ENCODE measurements at regions not wholly inside any gene's neighbourhood (a gene's known extent, or its start where the extent isn't known, plus 50 kb on each side); places are given as distances from the start of the nearest gene placed in this dataset.

- Histone ChIP-seq H3K79me2 (ENCODE audit: insufficient read depth) (no peaks in the 10 kb centered on the region), H2AFZ (ENCODE audit: low read depth) (no peak overlapping the region), H3K36me3 (replicated peaks in 1 of 2; ENCODE audit: control insufficient read depth in 1 of 2, insufficient read depth in 2 of 2, low read length in 1 of 2) (no peaks in the 10 kb centered on the region), H3K9me3 (no peaks in the 10 kb centered on the region), H3K27ac (ENCODE audit: low read depth in 2 of 2, low read length in 1 of 2) (no peak overlapping the region), H3K4me3 (ENCODE audit: low read depth in 2 of 2, low read length in 1 of 2) (no peak overlapping the region), H3K9me2 (no peaks in the 10 kb centered on the region), H3K27me3 (ENCODE audit: insufficient read depth) (no peaks in the 10 kb centered on the region), H3K9ac (no peak overlapping the region), H3K4me2 (no peak overlapping the region), H3F3A (replicated peaks; ENCODE audit: insufficient read depth) (no peaks in the 10 kb centered on the region), H3K4me1 (ENCODE audit: control insufficient read depth in 1 of 2, insufficient read depth in 2 of 2, low read depth in 1 of 2, low read length in 1 of 2) (no peaks in the 10 kb centered on the region; a peak in 1 of 4 replicates), H4K20me1 (ENCODE audit: insufficient read depth) (no peaks in the 10 kb centered on the region)
- TF ChIP-seq NRF1 (IDR thresholded peaks at IDR 0.05; ENCODE audit: low read depth, low read length) (no peak), PBX3 (IDR thresholded peaks at IDR 0.05) (no peak), YY1 (IDR thresholded peaks at IDR 0.05; ENCODE audit: low read depth) (no peak), JUND (IDR thresholded peaks at IDR 0.05) (no peak), GABPA (IDR thresholded peaks at IDR 0.05; ENCODE audit: low read depth) (no peak), FOXJ3 (CRISPR knock-in tag; IDR thresholded peaks at IDR 0.05) (no peak), USF1 (IDR thresholded peaks at IDR 0.05; ENCODE audit: borderline replicate concordance, low read depth) (no peak), CHD2 (IDR thresholded peaks at IDR 0.05; ENCODE audit: low read length, partially characterized antibody) (no peak), ELF1 (IDR thresholded peaks at IDR 0.05) (no peak)
- CTCF ChIA-PET: interaction anchor here (1.3 kb wide), 1 partner anchor 26 kb away, joined by 3 read pairs; no protein-coding TSS in a partner anchor
- 82% methylated on average over 1 of the region's 1 CpG for WGBS (ENCODE audit: low lambda C conversion rate)
- no peak for DNase-seq
- POLR2A ChIA-PET: no interaction called here
Observed at GRCh38 chr3:72034986-72035385, 250.0 kb upstream of the PROK2 start.

GRCh38 chr3:72033666-72034428 lies 248.9 kb upstream of the PROK2 start:
- TF ChIP-seq RFX5 (IDR thresholded peaks at IDR 0.05; ENCODE audit: low read length) (no peak), SMC3 (IDR thresholded peaks at IDR 0.05; ENCODE audit: low read depth, low read length) (no peak), USF2 (IDR thresholded peaks at IDR 0.05; ENCODE audit: borderline replicate concordance, low read depth, low read length) (no peak), USF1 (IDR thresholded peaks at IDR 0.05; ENCODE audit: borderline replicate concordance, low read depth) (no peak), SIN3A (IDR thresholded peaks at IDR 0.05; ENCODE audit: borderline replicate concordance, low read depth, low read length) (no peak), FOSL2 (IDR thresholded peaks at IDR 0.05; ENCODE audit: borderline replicate concordance, low read depth) (no peak), NRF1 (IDR thresholded peaks at IDR 0.05; ENCODE audit: low read depth, low read length) (no peak), TAF1 (IDR thresholded peaks at IDR 0.05; ENCODE audit: borderline replicate concordance, low read depth, low read length) (no peak), FOXJ3 (CRISPR knock-in tag; IDR thresholded peaks at IDR 0.05) (no peak), PBX3 (IDR thresholded peaks at IDR 0.05) (no peak), EP300 (IDR thresholded peaks at IDR 0.05; ENCODE audit: borderline replicate concordance in 1 of 2, low read depth in 1 of 2, low read length in 1 of 2) (no peak), RAD21 (IDR thresholded peaks at IDR 0.05; ENCODE audit: low read length) (no peak), TEAD4 (IDR thresholded peaks at IDR 0.05; ENCODE audit: borderline replicate concordance, insufficient read depth) (no peak), JUND (IDR thresholded peaks at IDR 0.05) (no peak), CHD2 (IDR thresholded peaks at IDR 0.05; ENCODE audit: low read length, partially characterized antibody) (no peak), RXRA (IDR thresholded peaks at IDR 0.05; ENCODE audit: borderline replicate concordance, low read depth) (no peak)
- Histone ChIP-seq H3K27me3 (ENCODE audit: insufficient read depth) (no peaks in the 10 kb centered on the region), H3K4me2 (no peak overlapping the region), H3K27ac (ENCODE audit: low read depth in 2 of 2, low read length in 1 of 2) (no peak overlapping the region), H3F3A (replicated peaks; ENCODE audit: insufficient read depth) (no peaks in the 10 kb centered on the region), H3K9me2 (no peaks in the 10 kb centered on the region), H3K79me2 (ENCODE audit: insufficient read depth) (no peaks in the 10 kb centered on the region), H3K36me3 (replicated peaks in 1 of 2; ENCODE audit: control insufficient read depth in 1 of 2, insufficient read depth in 2 of 2, low read length in 1 of 2) (no peaks in the 10 kb centered on the region), H2AFZ (ENCODE audit: low read depth) (no peak overlapping the region), H3K4me3 (ENCODE audit: low read depth in 2 of 2, low read length in 1 of 2) (no peak overlapping the region), H3K4me1 (ENCODE audit: control insufficient read depth in 1 of 2, insufficient read depth in 2 of 2, low read depth in 1 of 2, low read length in 1 of 2) (no peaks in the 10 kb centered on the region; a peak in 1 of 4 replicates), H3K9me3 (no peaks in the 10 kb centered on the region), H4K20me1 (ENCODE audit: insufficient read depth) (no peaks in the 10 kb centered on the region), H3K9ac (no peak overlapping the region)
- no peak for DNase-seq
- 55% methylated on average over 6 of the region's 6 CpGs for WGBS (ENCODE audit: low lambda C conversion rate)
- POLR2A ChIA-PET: no interaction called here
- CTCF ChIA-PET: no interaction called here
